ENCODE measurements at regions not wholly inside any gene's neighbourhood (a gene's known extent, or its start where the extent isn't known, plus 50 kb on each side); places are given as distances from the start of the nearest gene placed in this dataset.

DNA sequence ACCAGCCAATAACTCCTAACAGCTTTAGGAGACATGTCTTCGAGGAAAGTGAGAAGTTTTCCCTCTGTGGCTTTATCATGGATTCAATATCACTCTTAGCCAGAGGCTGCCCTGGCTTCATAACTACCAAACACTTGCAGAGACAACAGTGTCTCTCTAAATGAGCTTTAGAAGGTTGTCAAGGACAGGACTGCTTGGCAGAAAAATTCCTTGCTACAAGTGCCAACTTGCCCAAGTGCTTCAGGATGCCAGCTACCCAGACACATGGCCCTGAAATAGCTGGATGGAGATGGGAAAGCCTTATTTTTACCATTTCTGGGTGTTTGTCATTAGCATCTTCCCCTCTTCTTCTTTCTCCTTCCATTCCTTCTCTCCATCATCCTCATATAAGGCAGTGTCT is 137.1 kb upstream of the MDFIC start:
- TF ChIP-seq SREBF2 (IDR thresholded peaks at IDR 0.05; ENCODE audit: low read length): no peak
- TF ChIP-seq MTA3 (IDR thresholded peaks at IDR 0.05; ENCODE audit: borderline replicate concordance, low read length): no peak
- TF ChIP-seq, protein P1, sequence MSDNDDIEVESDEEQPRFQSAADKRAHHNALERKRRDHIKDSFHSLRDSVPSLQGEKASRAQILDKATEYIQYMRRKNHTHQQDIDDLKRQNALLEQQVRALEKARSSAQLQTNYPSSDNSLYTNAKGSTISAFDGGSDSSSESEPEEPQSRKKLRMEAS (IDR thresholded peaks at IDR 0.05; ENCODE audit: low read depth, low read length): no peak
- TF ChIP-seq RFX5 (IDR thresholded peaks at IDR 0.05; ENCODE audit: low read depth, low read length): no peak
- no peak for TF ChIP-seq CBX5 (IDR thresholded peaks at IDR 0.05; ENCODE audit: low read depth)
- TF ChIP-seq YY1 (IDR thresholded peaks at IDR 0.05; ENCODE audit: low read depth, low read length): no peak

All from GM12878 (cell line).